Activated CD8-positive, alpha-beta memory T cell treated with anti-CD3 and anti-CD28 coated beads for 1 hour (primary cell): ENCODE measurements at regions not wholly inside any gene's neighbourhood (a gene's known extent, or its start where the extent isn't known, plus 50 kb on each side); places are given as distances from the start of the nearest gene placed in this dataset.
"Not testable (repeated sequence)": the region's sequence is repeated elsewhere in the genome, so short reads cannot be mapped to it uniquely, and the experiment has no call there.

ENCODE experiments used
- DNase-seq, 2 donors: peaks; one replicate each; pipeline ENCODE4 v3.0.0-alpha.2; 2020; ENCODE audit warnings: low read depth in 1 of 2; ENCODE audit errors: extremely low read depth in 1 of 2

- DNase-seq, result not testable (repeated sequence)
These were observed 127.0 kb downstream of the ART5 start for GRCh38 chr11:3514635-3515424.

- not testable (repeated sequence) for DNase-seq
These were observed 128.5 kb downstream of the ART5 start for GRCh38 chr11:3513311-3513710.

GRCh38 chr11:3512751-3513150, 129.0 kb downstream of the ART5 start:
- DNase-seq, result not testable (repeated sequence)

- not testable (repeated sequence) for DNase-seq
These were observed 129.6 kb downstream of the ART5 start for GRCh38 chr11:3512133-3512703.

- DNase-seq, result not testable (repeated sequence)
These were observed 130.2 kb downstream of the ART5 start for GRCh38 chr11:3511416-3512132.

- not testable (repeated sequence) for DNase-seq
These were observed 130.6 kb upstream of the ZNF195 start for GRCh38 chr11:3509563-3509962.

- DNase-seq, result not testable (repeated sequence)
These were observed 120.3 kb upstream of the ZNF195 start for GRCh38 chr11:3499198-3499597.

GRCh38 chr11:3498356-3498755, 119.4 kb upstream of the ZNF195 start:
- not testable (repeated sequence) for DNase-seq

- DNase-seq, result not testable (repeated sequence)
These were observed 114.2 kb upstream of the ZNF195 start for GRCh38 chr11:3493152-3493551.

GRCh38 chr11:3488003-3488402, 109.1 kb upstream of the ZNF195 start:
- DNase-seq, result not testable (repeated sequence)

- not testable (repeated sequence) for DNase-seq
These were observed 106.8 kb upstream of the ZNF195 start for GRCh38 chr11:3485737-3486136.

GRCh38 chr11:3476937-3477885, 98.3 kb upstream of the ZNF195 start:
- DNase-seq, result not testable (repeated sequence)

- DNase-seq, result not testable (repeated sequence)
These were observed 97.4 kb upstream of the ZNF195 start for GRCh38 chr11:3476084-3476936.

- DNase-seq, result not testable (repeated sequence)
These were observed 90.0 kb upstream of the ZNF195 start for GRCh38 chr11:3468963-3469362.

- DNase-seq, result not testable (repeated sequence)
These were observed 88.7 kb upstream of the ZNF195 start for GRCh38 chr11:3467599-3467998.

GRCh38 chr11:3455666-3456065, 76.7 kb upstream of the ZNF195 start:
- DNase-seq, result not testable (repeated sequence)

GRCh38 chr11:3454844-3455243, 75.9 kb upstream of the ZNF195 start:
- peak in 1 of 2 donors; percentile 11 for DNase-seq

- DNase-seq, result not testable (repeated sequence)
These were observed 74.8 kb upstream of the ZNF195 start for GRCh38 chr11:3453596-3454256.

- DNase-seq, result not testable (repeated sequence)
These were observed 71.9 kb upstream of the ZNF195 start for GRCh38 chr11:3450822-3451221.
